ENCODE measurements at regions not wholly inside any gene's neighbourhood (a gene's known extent, or its start where the extent isn't known, plus 50 kb on each side); places are given as distances from the start of the nearest gene placed in this dataset.

DNA sequence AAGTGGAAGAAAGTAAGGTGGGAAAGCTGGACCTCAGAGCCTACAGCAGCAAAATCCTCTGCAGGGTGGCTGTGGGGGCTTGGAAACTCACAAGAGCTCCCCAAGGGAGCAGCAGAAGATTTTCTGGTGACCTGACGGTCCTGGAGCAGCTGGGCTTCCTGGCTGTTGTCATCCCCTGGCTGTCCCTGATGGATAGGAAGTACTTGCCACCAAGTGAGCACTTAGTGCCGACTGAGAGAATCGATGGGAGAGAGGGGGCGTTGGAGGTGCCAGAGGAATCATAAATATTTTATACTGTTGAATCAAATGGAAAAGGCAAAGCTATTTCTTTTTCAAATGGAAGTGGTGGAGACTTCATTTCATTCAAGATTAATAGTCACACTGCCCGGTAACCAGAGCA, 167.1 kb upstream of the ITGB1 start:
- Histone ChIP-seq H4K8ac (replicated peaks; ENCODE audit: insufficient read length, low read depth, low read length) (no peak overlapping the region), H3K9me3 (ENCODE audit: control insufficient read depth, low read depth, low read length) (no peaks in the 10 kb centered on the region), H3K79me1 (ENCODE audit: insufficient read depth, low read depth, low read length, poor library complexity, severe bottlenecking) (no peaks in the 10 kb centered on the region), H2BK5ac (ENCODE audit: insufficient read length, low read length) (no peak overlapping the region), H3K4ac (ENCODE audit: low read depth, low read length) (no peak overlapping the region), H3K56ac (ENCODE audit: insufficient read length, low read depth, low read length) (no peak overlapping the region), H2BK20ac (ENCODE audit: low read depth, low read length, poor library complexity, severe bottlenecking) (no peak overlapping the region), H3K4me2 (ENCODE audit: insufficient read depth, insufficient read length, low read length) (no peak overlapping the region), H3K4me1 (ENCODE audit: insufficient read depth, low read length) (no peaks in the 10 kb centered on the region; the same call in 1 of the 2 replicates), H2AK5ac (ENCODE audit: insufficient read length, low read length) (no peak overlapping the region), H2BK12ac (ENCODE audit: insufficient read length, low read depth, low read length) (no peak overlapping the region), H3K14ac (ENCODE audit: insufficient read depth, low read length) (no peak overlapping the region), H3K9ac (ENCODE audit: extremely low read depth, insufficient read length, low read length) (no peak overlapping the region), H2BK120ac (ENCODE audit: low read depth, low read length, poor library complexity, severe bottlenecking) (no peak overlapping the region), H3K23me2 (ENCODE audit: insufficient read length, low read depth, low read length, poor library complexity, severe bottlenecking) (no peaks in the 10 kb centered on the region), H3K27me3 (ENCODE audit: insufficient read depth, low read length) (no peaks in the 10 kb centered on the region; the same call in 1 of the 2 replicates), H3K79me2 (ENCODE audit: insufficient read depth, low read length) (no peaks in the 10 kb centered on the region), H4K20me1 (ENCODE audit: control insufficient read depth, insufficient read depth, insufficient read length) (no peaks in the 10 kb centered on the region), H4K91ac (ENCODE audit: insufficient read length, low read depth, low read length) (no peak overlapping the region), H4K5ac (ENCODE audit: insufficient read length, low read depth, low read length) (no peak overlapping the region), H3K23ac (ENCODE audit: insufficient read length, low read depth, low read length) (no peak overlapping the region), H3T11ph (ENCODE audit: low read length) (no peak overlapping the region), H2BK15ac (ENCODE audit: low read depth, low read length) (no peak overlapping the region), H3K27ac (ENCODE audit: insufficient read length, low read depth, low read length) (no peak overlapping the region), H3K18ac (ENCODE audit: insufficient read length, low read depth, low read length) (no peak overlapping the region), H2AFZ (ENCODE audit: low read length) (no peak overlapping the region)
- H3K4me1 Mint-ChIP-seq, result peaks cover 2 to 9% of the 10 kb centered on the region in 2 experiments; a peak in 3 of 4 replicates
- DNase-seq, result no peak
- TF ChIP-seq, protein P1, sequence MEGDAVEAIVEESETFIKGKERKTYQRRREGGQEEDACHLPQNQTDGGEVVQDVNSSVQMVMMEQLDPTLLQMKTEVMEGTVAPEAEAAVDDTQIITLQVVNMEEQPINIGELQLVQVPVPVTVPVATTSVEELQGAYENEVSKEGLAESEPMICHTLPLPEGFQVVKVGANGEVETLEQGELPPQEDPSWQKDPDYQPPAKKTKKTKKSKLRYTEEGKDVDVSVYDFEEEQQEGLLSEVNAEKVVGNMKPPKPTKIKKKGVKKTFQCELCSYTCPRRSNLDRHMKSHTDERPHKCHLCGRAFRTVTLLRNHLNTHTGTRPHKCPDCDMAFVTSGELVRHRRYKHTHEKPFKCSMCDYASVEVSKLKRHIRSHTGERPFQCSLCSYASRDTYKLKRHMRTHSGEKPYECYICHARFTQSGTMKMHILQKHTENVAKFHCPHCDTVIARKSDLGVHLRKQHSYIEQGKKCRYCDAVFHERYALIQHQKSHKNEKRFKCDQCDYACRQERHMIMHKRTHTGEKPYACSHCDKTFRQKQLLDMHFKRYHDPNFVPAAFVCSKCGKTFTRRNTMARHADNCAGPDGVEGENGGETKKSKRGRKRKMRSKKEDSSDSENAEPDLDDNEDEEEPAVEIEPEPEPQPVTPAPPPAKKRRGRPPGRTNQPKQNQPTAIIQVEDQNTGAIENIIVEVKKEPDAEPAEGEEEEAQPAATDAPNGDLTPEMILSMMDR (conservative IDR thresholded peaks at IDR 0.05), result no peak
- H3K36me3 Mint-ChIP-seq (ENCODE audit: insufficient read depth in 1 of 3, low read depth in 3 of 3), result no peaks in the 10 kb centered on the region; a peak in 1 of 7 replicates
- no CpG with 5 or more reads among the region's 5 CpGs for WGBS (ENCODE audit: extremely low coverage, insufficient read length, low lambda C conversion rate)
- H3K9me3 Mint-ChIP-seq, result no peaks in the 10 kb centered on the region; a peak in 1 of 5 replicates
- H3K4me3 Mint-ChIP-seq, result no peak overlapping the region
- peaks cover 1% of the 10 kb centered on the region; the same call in 1 of the 2 replicates for H3K27me3 Mint-ChIP-seq (ENCODE audit: low read depth)
- no peak overlapping the region; a peak in 1 of 7 replicates for H3K27ac Mint-ChIP-seq

Measured in H9 (cell line).